IMR-90 (cell line): ENCODE measurements at regions not wholly inside any gene's neighbourhood (a gene's known extent, or its start where the extent isn't known, plus 50 kb on each side); places are given as distances from the start of the nearest gene placed in this dataset.

Experiments used
- ATAC-seq: fragments of 200-7000 bp; cut with Tn5 transposase; 2 replicates; pipeline ENCODE4 v1.9.1; 2020; ENCODE audit warnings: low read depth, mild to moderate bottlenecking, moderate library complexity
- BruUV-seq: library from RNA; stranded (reverse); fragments of 400-500 nt; replicated peaks from 2 replicates; lab custom pipeline; 2021; lab: Mats Ljungman, UMichigan
- CTCF ChIA-PET: fragments of 300-600 bp; formaldehyde crosslinking; extraction: SDS; loops from one replicate; lab custom pipeline; 2021; ENCODE audit warnings: antibody characterized with exemption; lab: Yijun Ruan, JAX
- POLR2A ChIA-PET: fragments of 300-600 bp; sonication (Branson Sonifier 250); formaldehyde crosslinking; loops from one replicate; lab custom pipeline; 2022; ENCODE audit warnings: antibody characterized with exemption; ENCODE audit not compliant: unreplicated experiment; lab: Charles Lee
- DNase-seq: peaks from one replicate; pipeline ENCODE4 v3.0.0; 2013
- H2AFZ ChIP-seq: replicated peaks from 2 replicates; pipeline ENCODE3; 2013; ENCODE audit warnings: low read length, mild to moderate bottlenecking; ENCODE audit not compliant: poor library complexity
- H2AK5ac ChIP-seq: 2 replicates; pipeline ENCODE4 v1.6.1; 2013; ENCODE audit warnings: low read depth, low read length, inconsistent platforms
- H2AK9ac ChIP-seq: replicated peaks from 2 replicates; pipeline ENCODE3; 2013; ENCODE audit warnings: mild to moderate bottlenecking, low read depth, low read length, moderate library complexity; ENCODE audit not compliant: poor library complexity
- H2BK120ac ChIP-seq: 2 replicates; pipeline ENCODE4 v1.6.1; 2013; ENCODE audit warnings: low read depth, low read length, inconsistent platforms
- H2BK15ac ChIP-seq: 3 replicates; pipeline ENCODE4 v1.6.1; 2013; ENCODE audit warnings: low read depth, low read length, inconsistent platforms
- H2BK20ac ChIP-seq: 2 replicates; pipeline ENCODE4 v1.6.1; 2013; ENCODE audit warnings: low read depth, mild to moderate bottlenecking, inconsistent platforms, low read length, moderate library complexity
- H2BK5ac ChIP-seq: 2 replicates; pipeline ENCODE4 v1.6.1; 2013; ENCODE audit warnings: mild to moderate bottlenecking, low read depth, low read length, inconsistent platforms; ENCODE audit not compliant: poor library complexity, severe bottlenecking
- H3K14ac ChIP-seq: replicated peaks from 2 replicates; pipeline ENCODE4 v1.6.1; 2013; ENCODE audit warnings: low read depth, low read length, inconsistent platforms
- H3K18ac ChIP-seq: 2 replicates; pipeline ENCODE4 v1.6.1; 2013; ENCODE audit warnings: low read depth, low read length, control low read depth
- H3K23ac ChIP-seq: 2 replicates; pipeline ENCODE4 v1.6.1; 2013; ENCODE audit warnings: low read depth, low read length, inconsistent platforms
- H3K27ac ChIP-seq: 2 replicates; pipeline ENCODE4 v1.5.1; 2013; ENCODE audit warnings: mild to moderate bottlenecking, control low read depth, low read length; ENCODE audit not compliant: insufficient read depth
- H3K27me3 ChIP-seq: 2 replicates; pipeline ENCODE4 v1.6.1; 2013; ENCODE audit warnings: low read length; ENCODE audit not compliant: control insufficient read depth, insufficient read depth
- H3K36me3 ChIP-seq: 2 replicates; pipeline ENCODE4 v1.6.1; 2013; ENCODE audit warnings: low read length, mixed read lengths; ENCODE audit not compliant: control insufficient read depth, insufficient read depth
- H3K4ac ChIP-seq: 2 replicates; pipeline ENCODE4 v1.6.1; 2013; ENCODE audit warnings: low read depth, low read length, inconsistent platforms
- H3K4me1 ChIP-seq: 2 replicates; pipeline ENCODE4 v1.6.1; 2013; ENCODE audit warnings: low read length, mixed read lengths; ENCODE audit not compliant: control insufficient read depth, insufficient read depth
- H3K4me2 ChIP-seq: 2 replicates; pipeline ENCODE4 v1.6.1; 2013; ENCODE audit warnings: low read depth, mild to moderate bottlenecking, control low read depth, low read length, moderate library complexity
- H3K4me3 ChIP-seq: 2 replicates; pipeline ENCODE4 v1.5.1; 2013; ENCODE audit warnings: low read depth, mild to moderate bottlenecking, control low read depth, low read length, moderate library complexity; ENCODE audit not compliant: insufficient read depth
- H3K56ac ChIP-seq: 2 replicates; pipeline ENCODE4 v1.6.1; 2013; ENCODE audit warnings: low read length, inconsistent platforms; ENCODE audit not compliant: insufficient read depth; ENCODE audit errors: extremely low read depth
- H3K79me1 ChIP-seq, 2 experiments: 2 replicates each; pipeline ENCODE4 v1.6.1; 2013; ENCODE audit warnings: low read length in 2 of 2, inconsistent platforms in 1 of 2, low read depth in 1 of 2
- H3K9ac ChIP-seq: 2 replicates; pipeline ENCODE4 v1.6.1; 2013; ENCODE audit warnings: low read depth, low read length, control low read depth
- H3K9me1 ChIP-seq: 2 replicates; pipeline ENCODE4 v1.6.1; 2013; ENCODE audit warnings: low read length, inconsistent platforms; ENCODE audit not compliant: insufficient read depth
- H3K9me3 ChIP-seq: 2 replicates; pipeline ENCODE4 v1.6.1; 2013; ENCODE audit warnings: low read length; ENCODE audit not compliant: control insufficient read depth, insufficient read depth
- H4K20me1 ChIP-seq: 2 replicates; pipeline ENCODE4 v1.6.1; 2013; ENCODE audit warnings: low read length, inconsistent platforms; ENCODE audit not compliant: insufficient read depth
- H4K5ac ChIP-seq: 2 replicates; pipeline ENCODE4 v1.6.1; 2013; ENCODE audit warnings: mild to moderate bottlenecking, low read depth, low read length, control low read depth
- H4K8ac ChIP-seq, 2 experiments: 2 replicates each; pipeline ENCODE4 v1.6.1; 2013; ENCODE audit warnings: low read depth in 2 of 2, low read length in 2 of 2, control low read depth in 1 of 2, inconsistent platforms in 1 of 2
- H4K91ac ChIP-seq: 2 replicates; pipeline ENCODE4 v1.6.1; 2013; ENCODE audit warnings: low read depth, low read length, inconsistent platforms; ENCODE audit not compliant: insufficient read depth
- BHLHE40 ChIP-seq: fragments of 150-350 bp; IDR thresholded peaks from 2 replicates; pipeline ENCODE4 v1.6.1; 2016; ENCODE audit warnings: mild to moderate bottlenecking, low read depth, low read length
- CEBPB ChIP-seq: IDR thresholded peaks from 2 replicates; pipeline ENCODE4 v1.6.1; 2012; ENCODE audit warnings: low read depth, low read length, improper control_type of control experiment
- CHD1 ChIP-seq: IDR thresholded peaks from 2 replicates; pipeline ENCODE4 v1.6.1; 2012; ENCODE audit warnings: low read depth, low read length, improper control_type of control experiment
- CTCF ChIP-seq: conservative IDR thresholded peaks from 2 replicates; pipeline ENCODE4 v1.5.1; 2012; ENCODE audit warnings: mild to moderate bottlenecking, low read depth, low read length, improper control_type of control experiment
- FOS ChIP-seq: fragments of 150-350 bp; IDR thresholded peaks from 2 replicates; pipeline ENCODE4 v1.6.1; 2016; ENCODE audit warnings: low read depth, low read length
- MAFK ChIP-seq: IDR thresholded peaks from 2 replicates; pipeline ENCODE4 v1.6.1; 2012; ENCODE audit warnings: low read depth, low read length, improper control_type of control experiment
- MAZ ChIP-seq: IDR thresholded peaks from 2 replicates; pipeline ENCODE4 v1.6.1; 2012; ENCODE audit warnings: low read depth, mild to moderate bottlenecking, low read length, improper control_type of control experiment, moderate library complexity, borderline replicate concordance
- MXI1 ChIP-seq: IDR thresholded peaks from 2 replicates; pipeline ENCODE4 v1.6.1; 2012; ENCODE audit warnings: low read depth, mild to moderate bottlenecking, low read length, moderate library complexity, borderline replicate concordance
- NFE2L2 ChIP-seq: fragments of 150-350 bp; IDR thresholded peaks from 2 replicates; pipeline ENCODE4 v1.6.1; 2016; ENCODE audit warnings: low read depth, mild to moderate bottlenecking, low read length
- POLR2A ChIP-seq: IDR thresholded peaks from 2 replicates; pipeline ENCODE4 v1.6.1; 2012; ENCODE audit warnings: mild to moderate bottlenecking, low read depth, low read length
- RAD21 ChIP-seq: IDR thresholded peaks from 2 replicates; pipeline ENCODE4 v1.6.1; 2012; ENCODE audit warnings: low read length, improper control_type of control experiment
- RCOR1 ChIP-seq: IDR thresholded peaks from 2 replicates; pipeline ENCODE4 v1.6.1; 2012; ENCODE audit warnings: mild to moderate bottlenecking, low read length, improper control_type of control experiment; ENCODE audit not compliant: insufficient replicate concordance
- RFX5 ChIP-seq: IDR thresholded peaks from 2 replicates; pipeline ENCODE4 v1.8.0; 2012; ENCODE audit warnings: low read depth, mild to moderate bottlenecking, low read length, moderate library complexity
- SMC3 ChIP-seq: fragments of 150-350 bp; IDR thresholded peaks from 2 replicates; pipeline ENCODE4 v1.6.1; 2016; ENCODE audit warnings: low read depth, mild to moderate bottlenecking, antibody characterized with exemption, low read length, moderate library complexity
- USF2 ChIP-seq: fragments of 150-350 bp; IDR thresholded peaks from 2 replicates; pipeline ENCODE4 v1.6.1; 2017; ENCODE audit warnings: mild to moderate bottlenecking, antibody characterized with exemption, low read length, low read depth
- WGBS, 2 experiments: methylation state at CpG; one replicate each; pipeline versions ENCODE4 v1.1.5 to v1.1.7; 2013; ENCODE audit warnings: missing lambda C conversion rate in 2 of 2; ENCODE audit not compliant: insufficient read length in 1 of 2; ENCODE audit errors: extremely low coverage in 2 of 2; 5-methylcytosine and 5-hydroxymethylcytosine counted together
- dilution Hi-C: fragments of 300-500 bp; cut with HindIII; formaldehyde crosslinking; loops from one replicate; pipeline ENCODE4 v1.14.3; 2018; ENCODE audit warnings: low sequenced_read_pairs; ENCODE audit not compliant: unreplicated experiment
- in situ Hi-C: fragments of 300-500 bp; cut with MboI; formaldehyde crosslinking; loops from 3 replicates; pipeline ENCODE4 v1.14.3; 2019; ENCODE audit warnings: low sequenced_read_pairs, inconsistent platforms, mixed read lengths
- intact Hi-C: fragments of 100-400 bp; cut with micrococcal nuclease; formaldehyde crosslinking; loops from 2 replicates; pipeline ENCODE4 v1.10.0; 2022
- TF ChIP-seq, protein P1 (sequence below): fragments of 150-350 bp; IDR thresholded peaks from 2 replicates; pipeline ENCODE4 v1.6.1; 2016; ENCODE audit warnings: low read depth, mild to moderate bottlenecking, low read length, moderate library complexity, borderline replicate concordance

DNA sequence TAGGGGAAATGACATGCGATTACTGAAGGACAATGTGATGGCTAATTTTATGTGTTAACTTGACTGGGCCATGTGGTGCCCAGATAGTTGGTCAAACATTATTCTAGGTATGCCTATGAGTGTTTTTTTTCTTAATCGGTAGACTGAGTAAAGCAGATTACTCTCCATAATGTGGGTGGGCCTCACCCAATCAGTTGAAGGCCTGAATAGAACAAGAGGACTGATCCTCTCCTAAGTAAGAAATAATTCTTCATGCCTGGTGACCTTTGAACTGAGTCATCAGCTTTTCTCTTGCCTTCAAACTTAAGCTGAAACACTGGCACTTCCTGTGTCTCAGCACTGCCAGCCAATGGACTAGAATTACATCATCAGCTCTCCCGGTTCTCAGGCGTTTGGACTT, 164.0 kb upstream of the FGF13 start:
- Histone ChIP-seq H2BK5ac (no peak overlapping the region), H3K9me1 (no peaks in the 10 kb centered on the region), H2AFZ (no peak overlapping the region), H2BK120ac (no peak overlapping the region), H2AK5ac (no peak overlapping the region), H3K27ac (no peak overlapping the region), H3K79me1 (no peaks in the 10 kb centered on the region), H2BK20ac (no peak overlapping the region), H3K56ac (no peak overlapping the region), H3K18ac (no peak overlapping the region), H3K4me1 (no peaks in the 10 kb centered on the region), H3K14ac (no peak overlapping the region), H3K36me3 (no peaks in the 10 kb centered on the region), H3K4me2 (no peak overlapping the region), H4K91ac (no peak overlapping the region), H4K5ac (no peak overlapping the region), H3K4ac (no peak overlapping the region), H3K9ac (no peak overlapping the region), H3K4me3 (no peak overlapping the region), H3K9me3 (0 out of 2 replicates have a peak, but pooled peaks cover 2% of the 10 kb centered on the region), H2AK9ac (no peak overlapping the region), H2BK15ac (no peak overlapping the region), H4K8ac (no peak overlapping the region), H3K23ac (no peak overlapping the region), H3K27me3 (no peaks in the 10 kb centered on the region), H4K20me1 (no peaks in the 10 kb centered on the region)
- CTCF ChIA-PET: interaction anchor here (0.6 kb wide), 1 partner anchor 110 kb away, joined by 3 read pairs; no protein-coding TSS in a partner anchor
- DNase-seq (no peak), ATAC-seq (no peak)
- POLR2A ChIA-PET: no interaction called here
- BruUV-seq: no TSS peak
- dilution Hi-C loops: no loop called here
- WGBS, 2 experiments: no CpG with 5 or more reads among the region's 4 CpGs
- no peak for TF ChIP-seq RCOR1
- TF ChIP-seq RFX5: no peak
- no peak for TF ChIP-seq MXI1
- TF ChIP-seq POLR2A: no peak
- no peak for TF ChIP-seq CHD1
- no peak for TF ChIP-seq MAZ
- TF ChIP-seq BHLHE40: no peak
- TF ChIP-seq CTCF: no peak
- no peak for TF ChIP-seq RAD21
- no peak for TF ChIP-seq SMC3
- TF ChIP-seq FOS: no peak
- TF ChIP-seq NFE2L2: no peak
- no peak for TF ChIP-seq USF2
- TF ChIP-seq CEBPB: no peak
- TF ChIP-seq, protein P1, sequence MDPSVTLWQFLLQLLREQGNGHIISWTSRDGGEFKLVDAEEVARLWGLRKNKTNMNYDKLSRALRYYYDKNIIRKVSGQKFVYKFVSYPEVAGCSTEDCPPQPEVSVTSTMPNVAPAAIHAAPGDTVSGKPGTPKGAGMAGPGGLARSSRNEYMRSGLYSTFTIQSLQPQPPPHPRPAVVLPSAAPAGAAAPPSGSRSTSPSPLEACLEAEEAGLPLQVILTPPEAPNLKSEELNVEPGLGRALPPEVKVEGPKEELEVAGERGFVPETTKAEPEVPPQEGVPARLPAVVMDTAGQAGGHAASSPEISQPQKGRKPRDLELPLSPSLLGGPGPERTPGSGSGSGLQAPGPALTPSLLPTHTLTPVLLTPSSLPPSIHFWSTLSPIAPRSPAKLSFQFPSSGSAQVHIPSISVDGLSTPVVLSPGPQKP: no peak
- no peak for TF ChIP-seq MAFK
- in situ Hi-C loops: no loop called here
- intact Hi-C loops: no loop called here
